HepG2 (cell line): ENCODE measurements at regions not wholly inside any gene's neighbourhood (a gene's known extent, or its start where the extent isn't known, plus 50 kb on each side); places are given as distances from the start of the nearest gene placed in this dataset.

Experiments
- ATAC-seq: fragments of 200-7000 bp; cut with Tn5 transposase; 3 replicates; pipeline ENCODE4 v1.9.1; 2020; ENCODE audit warnings: mild to moderate bottlenecking, moderate library complexity
- BruUV-seq: library from RNA; stranded (reverse); fragments of 400-500 nt; replicated peaks from 2 replicates; lab custom pipeline; 2021; lab: Mats Ljungman, UMichigan
- CTCF ChIA-PET: fragments of 300-600 bp; formaldehyde crosslinking; extraction: SDS; loops from one replicate; lab custom pipeline; 2021; ENCODE audit warnings: low total read pairs, inconsistent platforms, low intra/inter-chr PET ratio; lab: Yijun Ruan, JAX
- POLR2A ChIA-PET: fragments of 350-600 bp; sonication (Branson Sonifier 250); formaldehyde crosslinking; loops from one replicate; lab custom pipeline; 2020; ENCODE audit warnings: antibody characterized with exemption, inconsistent platforms; lab: Yijun Ruan, JAX
- DNase-seq: peaks from one replicate; pipeline ENCODE4 v3.0.0-alpha.2; 2015; ENCODE audit warnings: low spot score
- FAIRE-seq: peaks from 3 replicates; lab custom pipeline; 2011; peaks lifted over from hg19 to GRCh38; lab: Jason Lieb, UNC
- H2AFZ ChIP-seq: one replicate; pipeline ENCODE4 v1.6.1; 2011; ENCODE audit warnings: low read length, inconsistent platforms
- H3K27ac ChIP-seq: fragments of 300-600 bp; 3 replicates; pipeline ENCODE4 v1.8.0; 2011; ENCODE audit warnings: mixed run types, mild to moderate bottlenecking, mixed read lengths, low read length, inconsistent platforms; ENCODE audit not compliant: insufficient read depth; ENCODE audit errors: extremely low read length
- H3K27me3 ChIP-seq, 2 experiments: fragments of 200-600 bp in 1 of 2; 2 replicates in 1 of 2; 3 replicates in 1 of 2; pipeline versions ENCODE4 v1.6.0 to v1.8.0; 2011; ENCODE audit warnings: low read length in 2 of 2, mild to moderate bottlenecking in 2 of 2, moderate library complexity in 2 of 2, inconsistent platforms in 1 of 2; ENCODE audit not compliant: insufficient read depth in 2 of 2, control insufficient read depth in 1 of 2
- H3K36me3 ChIP-seq, 2 experiments: fragments of 200-600 bp in 1 of 2; replicated peaks in 1 of 2; 2 replicates in 1 of 2; 3 replicates in 1 of 2; pipeline versions ENCODE4 v1.5.1 to v1.8.0; 2011; ENCODE audit warnings: low read length in 2 of 2, inconsistent platforms in 1 of 2; ENCODE audit not compliant: insufficient read depth in 2 of 2, control insufficient read depth in 1 of 2
- H3K4me1 ChIP-seq: 2 replicates; pipeline ENCODE4 v1.5.1; 2012; ENCODE audit warnings: low read length, inconsistent platforms; ENCODE audit not compliant: insufficient read depth
- H3K4me2 ChIP-seq: 2 replicates; pipeline ENCODE4 v1.6.0; 2011; ENCODE audit warnings: low read depth, low read length, inconsistent platforms
- H3K4me3 ChIP-seq, 3 experiments: fragments of 200-600 bp in 1 of 3; sonication (generic), shearing (Covaris generic) in 1 of 3; replicated peaks in 1 of 3; 2 replicates each; pipeline ENCODE4 v1.5.1; 2011 to 2016; ENCODE audit warnings: low read length in 3 of 3, inconsistent platforms in 2 of 3, low read depth in 2 of 3, mild to moderate bottlenecking in 2 of 3, control low read depth in 1 of 3, mixed read lengths in 1 of 3; ENCODE audit not compliant: insufficient read depth in 1 of 3
- H3K79me2 ChIP-seq: one replicate; pipeline ENCODE4 v1.6.1; 2011; ENCODE audit warnings: low read length, inconsistent platforms; ENCODE audit not compliant: insufficient read depth
- H3K9ac ChIP-seq: 2 replicates; pipeline ENCODE4 v1.6.0; 2011; ENCODE audit warnings: mild to moderate bottlenecking, low read depth, low read length, inconsistent platforms; ENCODE audit not compliant: insufficient read depth
- H3K9me3 ChIP-seq: 2 replicates; pipeline ENCODE4 v1.5.1; 2012; ENCODE audit warnings: mild to moderate bottlenecking, low read length
- H4K20me1 ChIP-seq: 2 replicates; pipeline ENCODE4 v1.6.0; 2011; ENCODE audit warnings: inconsistent platforms, mild to moderate bottlenecking, low read length, moderate library complexity; ENCODE audit not compliant: insufficient read depth
- FLYWCH1 ChIP-seq: sonication (generic); formaldehyde crosslinking; IDR thresholded peaks from 2 replicates; pipeline ENCODE4 v1.8.1; 2023; ENCODE audit warnings: mild to moderate bottlenecking, missing genetic modification reagents
- NCOA5 ChIP-seq: sonication (generic); formaldehyde crosslinking; IDR thresholded peaks from 2 replicates; pipeline ENCODE4 v1.4.0; 2020; ENCODE audit warnings: missing genetic modification reagents
- POLR2AphosphoS2 ChIP-seq: IDR thresholded peaks from 2 replicates; pipeline ENCODE4 v1.6.1; 2011; ENCODE audit warnings: low read depth, low read length, improper control_type of control experiment
- WGBS: methylation state at CpG from one replicate; pipeline ENCODE4 v1.1.6; 2017; ENCODE audit warnings: low lambda C conversion rate; 5-methylcytosine and 5-hydroxymethylcytosine counted together
- in situ Hi-C: cut with HindIII; loops from 2 replicates; pipeline ENCODE4 v1.10.0; 2017; ENCODE audit warnings: low pct_unique_long_range_greater_than_20kb; ENCODE audit not compliant: extremely low pct_ligation_motif_present
- intact Hi-C: fragments of 100-400 bp; cut with micrococcal nuclease; formaldehyde crosslinking; loops from one replicate; pipeline ENCODE4 v1.10.0; 2022; ENCODE audit not compliant: unreplicated experiment
- TF ChIP-seq, protein P1 (sequence below): sonication (generic); formaldehyde crosslinking; IDR thresholded peaks from 2 replicates; pipeline ENCODE4 v1.5.0; 2020; ENCODE audit warnings: missing genetic modification reagents
- TF ChIP-seq, protein P2 (sequence below): IDR thresholded peaks from 2 replicates; pipeline ENCODE4 v1.6.1; 2016; ENCODE audit warnings: low read depth
- TF ChIP-seq, protein P3 (sequence below): sonication (generic); formaldehyde crosslinking; IDR thresholded peaks from 2 replicates; pipeline ENCODE4 v1.4.0; 2020; ENCODE audit warnings: missing genetic modification reagents
- TF ChIP-seq, protein P4 (sequence below): sonication (generic); formaldehyde crosslinking; IDR thresholded peaks from 2 replicates; pipeline ENCODE4 v1.5.1; 2020; ENCODE audit warnings: missing genetic modification reagents, mild to moderate bottlenecking, borderline replicate concordance

DNA sequence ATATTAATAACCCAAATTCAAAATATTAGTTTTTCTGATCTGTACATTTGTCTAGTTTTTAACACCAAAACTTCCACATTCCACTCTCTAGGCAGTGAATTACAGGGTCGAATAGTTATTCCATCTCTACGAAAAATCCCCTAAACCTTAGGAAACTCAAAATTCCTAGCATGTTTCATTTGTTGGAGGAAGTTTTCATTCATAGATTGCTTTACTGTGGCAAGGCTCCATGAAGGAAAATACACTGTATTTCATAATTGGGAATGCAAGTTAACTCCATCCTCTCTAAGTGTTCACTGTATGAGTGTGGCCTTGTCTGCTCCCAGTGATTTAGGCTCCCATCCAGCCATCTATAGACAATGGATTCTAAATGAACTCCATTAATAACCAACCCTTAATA lies 296.1 kb downstream of the TENT5A start:
- no peaks in the 10 kb centered on the region for H3K36me3 ChIP-seq
- BruUV-seq: no TSS peak
- no peak overlapping the region for H3K27ac ChIP-seq
- H4K20me1 ChIP-seq: no peaks in the 10 kb centered on the region
- ATAC-seq (no peak), DNase-seq (no peak), FAIRE-seq (no peak)
- ChIA-PET CTCF (no interaction called here), POLR2A (no interaction called here)
- H2AFZ ChIP-seq: no peak overlapping the region
- H3K27me3 ChIP-seq: no peaks in the 10 kb centered on the region
- no peaks in the 10 kb centered on the region for H3K79me2 ChIP-seq
- H3K9me3 ChIP-seq: no peaks in the 10 kb centered on the region
- no peak overlapping the region for H3K9ac ChIP-seq
- no peak overlapping the region for H3K4me2 ChIP-seq
- WGBS: 2% methylated on average over 2 of the region's 2 CpGs
- H3K4me3 ChIP-seq: no peak overlapping the region
- in situ Hi-C loops (loop anchor here (25.0 kb wide), 1 partner anchor 219 kb away; no protein-coding TSS in a partner anchor), intact Hi-C loops (no loop called here)
- TF ChIP-seq FLYWCH1 (CRISPR knock-in tag): no peak
- no peak for TF ChIP-seq POLR2AphosphoS2
- TF ChIP-seq, protein P1, sequence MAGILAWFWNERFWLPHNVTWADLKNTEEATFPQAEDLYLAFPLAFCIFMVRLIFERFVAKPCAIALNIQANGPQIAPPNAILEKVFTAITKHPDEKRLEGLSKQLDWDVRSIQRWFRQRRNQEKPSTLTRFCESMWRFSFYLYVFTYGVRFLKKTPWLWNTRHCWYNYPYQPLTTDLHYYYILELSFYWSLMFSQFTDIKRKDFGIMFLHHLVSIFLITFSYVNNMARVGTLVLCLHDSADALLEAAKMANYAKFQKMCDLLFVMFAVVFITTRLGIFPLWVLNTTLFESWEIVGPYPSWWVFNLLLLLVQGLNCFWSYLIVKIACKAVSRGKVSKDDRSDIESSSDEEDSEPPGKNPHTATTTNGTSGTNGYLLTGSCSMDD (CRISPR knock-in tag): no peak
- H3K4me1 ChIP-seq: peaks cover 6% of the 10 kb centered on the region; the same call in 1 of the 2 replicates

DNA sequence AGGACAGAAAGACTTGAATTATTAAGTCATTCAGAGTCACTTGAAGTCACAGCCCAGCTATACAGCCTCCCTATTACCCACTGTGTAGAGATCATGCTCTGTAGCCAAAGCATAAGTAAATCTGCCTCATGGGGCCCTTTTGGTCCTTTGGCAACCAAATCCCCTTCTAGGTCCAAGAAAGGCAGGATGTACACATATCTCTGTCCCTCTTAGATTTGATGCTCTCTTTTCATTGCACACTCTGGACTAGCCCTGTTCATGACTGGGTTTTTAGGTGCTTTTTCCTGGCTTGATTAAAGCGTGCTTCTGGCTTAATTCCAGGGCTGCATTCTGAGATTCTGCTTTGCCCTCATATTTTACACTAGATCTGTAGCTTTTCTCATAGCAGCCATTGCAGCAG lies 296.8 kb downstream of the TENT5A start:
- Histone ChIP-seq H3K4me1 (peaks cover 7% of the 10 kb centered on the region; the same call in 1 of the 2 replicates), H3K79me2 (no peaks in the 10 kb centered on the region), H3K4me3 (no peak overlapping the region), H3K4me2 (no peak overlapping the region), H4K20me1 (no peaks in the 10 kb centered on the region), H3K9me3 (no peaks in the 10 kb centered on the region), H3K27me3 (no peaks in the 10 kb centered on the region), H3K36me3 (no peaks in the 10 kb centered on the region), H3K27ac (no peak overlapping the region), H3K9ac (no peak overlapping the region), H2AFZ (no peak overlapping the region)
- ATAC-seq: no peak
- WGBS: 0% methylated on average over 1 of the region's 1 CpG
- intact Hi-C loops (no loop called here), in situ Hi-C loops (loop anchor here (25.0 kb wide), 1 partner anchor 218 kb away; no protein-coding TSS in a partner anchor)
- no peak for FAIRE-seq
- BruUV-seq: no TSS peak
- ChIA-PET CTCF (no interaction called here), POLR2A (no interaction called here)
- no peak for DNase-seq
- TF ChIP-seq NCOA5 (CRISPR knock-in tag): no peak
- TF ChIP-seq, protein P2, sequence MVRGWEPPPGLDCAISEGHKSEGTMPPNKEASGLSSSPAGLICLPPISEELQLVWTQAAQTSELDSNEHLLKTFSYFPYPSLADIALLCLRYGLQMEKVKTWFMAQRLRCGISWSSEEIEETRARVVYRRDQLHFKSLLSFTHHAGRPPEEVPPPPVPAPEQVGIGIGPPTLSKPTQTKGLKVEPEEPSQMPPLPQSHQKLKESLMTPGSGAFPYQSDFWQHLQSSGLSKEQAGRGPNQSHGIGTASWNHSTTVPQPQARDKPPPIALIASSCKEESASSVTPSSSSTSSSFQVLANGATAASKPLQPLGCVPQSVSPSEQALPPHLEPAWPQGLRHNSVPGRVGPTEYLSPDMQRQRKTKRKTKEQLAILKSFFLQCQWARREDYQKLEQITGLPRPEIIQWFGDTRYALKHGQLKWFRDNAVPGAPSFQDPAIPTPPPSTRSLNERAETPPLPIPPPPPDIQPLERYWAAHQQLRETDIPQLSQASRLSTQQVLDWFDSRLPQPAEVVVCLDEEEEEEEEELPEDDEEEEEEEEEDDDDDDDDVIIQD: no peak
- TF ChIP-seq, protein P3, sequence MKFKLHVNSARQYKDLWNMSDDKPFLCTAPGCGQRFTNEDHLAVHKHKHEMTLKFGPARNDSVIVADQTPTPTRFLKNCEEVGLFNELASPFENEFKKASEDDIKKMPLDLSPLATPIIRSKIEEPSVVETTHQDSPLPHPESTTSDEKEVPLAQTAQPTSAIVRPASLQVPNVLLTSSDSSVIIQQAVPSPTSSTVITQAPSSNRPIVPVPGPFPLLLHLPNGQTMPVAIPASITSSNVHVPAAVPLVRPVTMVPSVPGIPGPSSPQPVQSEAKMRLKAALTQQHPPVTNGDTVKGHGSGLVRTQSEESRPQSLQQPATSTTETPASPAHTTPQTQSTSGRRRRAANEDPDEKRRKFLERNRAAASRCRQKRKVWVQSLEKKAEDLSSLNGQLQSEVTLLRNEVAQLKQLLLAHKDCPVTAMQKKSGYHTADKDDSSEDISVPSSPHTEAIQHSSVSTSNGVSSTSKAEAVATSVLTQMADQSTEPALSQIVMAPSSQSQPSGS (CRISPR knock-in tag): no peak
- TF ChIP-seq, protein P4, sequence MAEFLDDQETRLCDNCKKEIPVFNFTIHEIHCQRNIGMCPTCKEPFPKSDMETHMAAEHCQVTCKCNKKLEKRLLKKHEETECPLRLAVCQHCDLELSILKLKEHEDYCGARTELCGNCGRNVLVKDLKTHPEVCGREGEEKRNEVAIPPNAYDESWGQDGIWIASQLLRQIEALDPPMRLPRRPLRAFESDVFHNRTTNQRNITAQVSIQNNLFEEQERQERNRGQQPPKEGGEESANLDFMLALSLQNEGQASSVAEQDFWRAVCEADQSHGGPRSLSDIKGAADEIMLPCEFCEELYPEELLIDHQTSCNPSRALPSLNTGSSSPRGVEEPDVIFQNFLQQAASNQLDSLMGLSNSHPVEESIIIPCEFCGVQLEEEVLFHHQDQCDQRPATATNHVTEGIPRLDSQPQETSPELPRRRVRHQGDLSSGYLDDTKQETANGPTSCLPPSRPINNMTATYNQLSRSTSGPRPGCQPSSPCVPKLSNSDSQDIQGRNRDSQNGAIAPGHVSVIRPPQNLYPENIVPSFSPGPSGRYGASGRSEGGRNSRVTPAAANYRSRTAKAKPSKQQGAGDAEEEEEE: no peak
